Type B pancreatic cell (in vitro differentiated cells): ENCODE measurements at regions not wholly inside any gene's neighbourhood (a gene's known extent, or its start where the extent isn't known, plus 50 kb on each side); places are given as distances from the start of the nearest gene placed in this dataset.
"Not testable (repeated sequence)": the region's sequence is repeated elsewhere in the genome, so short reads cannot be mapped to it uniquely, and the experiment has no call there.

Experiments used
- DNase-seq: peaks from one replicate; pipeline ENCODE4 v3.0.0; 2021; ENCODE audit warnings: mixed read lengths; ENCODE audit not compliant: unreplicated experiment; ENCODE audit errors: extremely low spot score
- H3K27ac Mint-ChIP-seq: 2 replicates; pipeline ENCODE4 v1.8.0; 2021; ENCODE audit warnings: mild to moderate bottlenecking, mixed read lengths
- H3K27me3 Mint-ChIP-seq: 2 replicates; pipeline ENCODE4 v1.8.0; 2021; ENCODE audit warnings: mixed read lengths
- H3K36me3 Mint-ChIP-seq: 2 replicates; pipeline ENCODE4 v1.8.0; 2021; ENCODE audit warnings: mixed read lengths
- H3K4me1 Mint-ChIP-seq: one replicate; pipeline ENCODE4 v1.8.0; 2021; ENCODE audit warnings: mixed read lengths; ENCODE audit not compliant: unreplicated experiment
- H3K4me3 Mint-ChIP-seq: 2 replicates; pipeline ENCODE4 v1.8.0; 2021; ENCODE audit warnings: mild to moderate bottlenecking, mixed read lengths
- H3K9me3 Mint-ChIP-seq: 2 replicates; pipeline ENCODE4 v1.8.0; 2021; ENCODE audit warnings: mixed read lengths
- CTCF ChIP-seq: fragments of 200-600 bp; sonication (generic); conservative IDR thresholded peaks from 2 replicates; pipeline ENCODE4 v1.5.0; 2021; ENCODE audit warnings: antibody characterized with exemption, mild to moderate bottlenecking

- DNase-seq = no peak
- Mint-ChIP-seq H3K27me3 (no peaks in the 10 kb centered on the region), H3K4me3 (no peak overlapping the region), H3K4me1 (peaks cover 5% of the 10 kb centered on the region), H3K27ac (no peak overlapping the region), H3K36me3 (no peaks in the 10 kb centered on the region), H3K9me3 (peaks cover 8% of the 10 kb centered on the region)
- TF ChIP-seq CTCF = no peak
Observed at GRCh38 chr7:91434836-91435235, 170.6 kb downstream of the FZD1 start.

- no peaks in the 10 kb centered on the region for H3K27me3 Mint-ChIP-seq
- no peak overlapping the region for H3K4me3 Mint-ChIP-seq
- H3K27ac Mint-ChIP-seq = no peak overlapping the region
- no peak for TF ChIP-seq CTCF
- H3K9me3 Mint-ChIP-seq = peaks cover 12% of the 10 kb centered on the region
- H3K36me3 Mint-ChIP-seq = no peaks in the 10 kb centered on the region
- DNase-seq = no peak
- peaks cover 5% of the 10 kb centered on the region for H3K4me1 Mint-ChIP-seq
Observed at GRCh38 chr7:91435381-91436059, 171.3 kb downstream of the FZD1 start.

GRCh38 chr7:91436655-91437054 lies 172.4 kb downstream of the FZD1 start:
- peak overlapping the region; percentile 33 for H3K27ac Mint-ChIP-seq
- peaks cover 13% of the 10 kb centered on the region for H3K9me3 Mint-ChIP-seq
- DNase-seq = no peak
- no peak overlapping the region for H3K4me3 Mint-ChIP-seq
- H3K4me1 Mint-ChIP-seq = peaks cover 5% of the 10 kb centered on the region
- no peak for TF ChIP-seq CTCF
- H3K36me3 Mint-ChIP-seq = no peaks in the 10 kb centered on the region
- no peaks in the 10 kb centered on the region for H3K27me3 Mint-ChIP-seq

GRCh38 chr7:91440198-91440597 lies 176.0 kb downstream of the FZD1 start:
- not testable (repeated sequence) for DNase-seq, H3K4me1 Mint-ChIP-seq, H3K4me3 Mint-ChIP-seq, H3K27me3 Mint-ChIP-seq, H3K36me3 Mint-ChIP-seq, H3K27ac Mint-ChIP-seq
- H3K9me3 Mint-ChIP-seq = peaks cover 13% of the 10 kb centered on the region

- Mint-ChIP-seq H3K27ac (no peak overlapping the region), H3K4me3 (no peak overlapping the region), H3K9me3 (peaks cover 17% of the 10 kb centered on the region), H3K36me3 (no peaks in the 10 kb centered on the region), H3K4me1 (no peaks in the 10 kb centered on the region), H3K27me3 (peaks cover 3% of the 10 kb centered on the region)
- no peak for DNase-seq
- no peak for TF ChIP-seq CTCF
Observed at GRCh38 chr7:91443862-91444261, 179.6 kb downstream of the FZD1 start.

- peaks cover 17% of the 10 kb centered on the region for H3K9me3 Mint-ChIP-seq
- no peak for TF ChIP-seq CTCF
Observed at GRCh38 chr7:91446819-91447218, 182.6 kb downstream of the FZD1 start.

More at GRCh38 chr7:91446819-91447218, 182.6 kb downstream of the FZD1 start:
- DNase-seq = no peak
- Mint-ChIP-seq H3K36me3 (no peaks in the 10 kb centered on the region), H3K27me3 (peaks cover 3% of the 10 kb centered on the region), H3K4me1 (no peaks in the 10 kb centered on the region), H3K27ac (no peak overlapping the region), H3K4me3 (no peak overlapping the region)
